GM19452 (cell line): ENCODE measurements at regions not wholly inside any gene's neighbourhood (a gene's known extent, or its start where the extent isn't known, plus 50 kb on each side); places are given as distances from the start of the nearest gene placed in this dataset.

Experiments
- ATAC-seq: cut with Tn5 transposase; IDR thresholded peaks from one replicate; pipeline ENCODE4 v1.9.1; 2021; ENCODE audit not compliant: unreplicated experiment

DNA sequence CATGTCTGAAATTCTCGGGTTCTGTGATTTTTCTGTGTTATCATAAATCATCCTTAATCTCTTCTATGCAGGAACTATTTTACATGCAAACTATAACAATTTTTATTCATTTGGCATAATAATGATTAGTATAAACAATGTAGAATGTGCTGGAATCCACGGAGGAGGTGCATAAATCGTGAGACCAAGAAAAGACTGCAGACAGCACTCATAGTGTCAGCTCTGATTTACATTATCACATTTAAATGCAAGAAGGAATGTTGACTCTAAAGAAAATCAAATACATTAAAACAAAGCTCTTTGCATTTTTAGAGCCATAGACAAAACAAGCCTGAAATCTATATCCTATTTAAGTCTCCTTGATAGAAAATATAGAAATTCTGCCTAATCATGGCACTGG lies 501.7 kb upstream of the STXBP6 start:
- ATAC-seq = no peak

DNA sequence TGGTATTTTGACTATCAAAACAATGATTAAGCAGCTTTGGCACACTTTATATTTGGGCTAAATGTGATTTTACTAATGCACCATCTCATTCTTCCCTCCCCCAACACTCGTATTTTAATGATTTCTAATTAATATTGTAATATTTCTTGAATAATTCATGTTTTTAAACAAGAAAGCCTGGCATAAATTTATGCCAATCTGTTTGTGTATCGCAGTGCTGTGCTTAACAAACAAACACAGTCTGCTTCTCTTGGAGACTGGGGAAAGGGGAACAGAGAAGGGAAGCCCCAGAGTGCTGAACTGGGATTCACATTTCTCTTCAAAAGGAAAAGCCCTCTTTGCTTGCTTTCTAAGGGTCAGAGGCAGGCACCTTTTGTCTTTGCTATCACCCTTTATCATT lies 496.9 kb upstream of the STXBP6 start:
- ATAC-seq = no peak

DNA sequence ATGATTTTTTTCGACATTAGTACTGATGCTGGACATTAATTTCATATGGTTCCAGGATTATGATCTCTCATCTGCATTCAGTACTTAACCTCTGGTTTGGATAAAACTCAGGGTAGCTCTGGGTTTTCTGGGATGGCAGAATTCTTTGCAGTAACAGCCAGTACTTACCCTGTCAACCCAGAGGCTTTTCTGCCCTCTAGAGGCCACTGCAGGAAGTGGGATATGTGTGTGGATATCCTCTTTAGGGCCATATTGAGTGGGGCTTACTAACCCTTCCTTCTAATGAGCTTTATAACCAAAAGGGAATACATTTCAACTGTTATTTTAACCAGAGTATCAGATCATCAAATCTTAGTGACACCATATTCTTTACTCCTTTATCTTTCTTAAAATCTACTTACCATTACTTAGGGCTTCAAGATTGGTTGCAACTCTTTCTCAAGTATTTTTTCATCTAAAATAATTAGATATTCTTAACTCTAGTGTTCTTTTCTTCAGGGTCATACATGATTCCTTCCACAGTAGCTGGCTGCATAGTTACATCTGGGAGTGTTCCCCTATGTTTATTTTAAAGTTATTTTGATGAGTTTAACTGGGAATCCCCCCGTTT lies 488.0 kb upstream of the STXBP6 start:
- no peak for ATAC-seq

DNA sequence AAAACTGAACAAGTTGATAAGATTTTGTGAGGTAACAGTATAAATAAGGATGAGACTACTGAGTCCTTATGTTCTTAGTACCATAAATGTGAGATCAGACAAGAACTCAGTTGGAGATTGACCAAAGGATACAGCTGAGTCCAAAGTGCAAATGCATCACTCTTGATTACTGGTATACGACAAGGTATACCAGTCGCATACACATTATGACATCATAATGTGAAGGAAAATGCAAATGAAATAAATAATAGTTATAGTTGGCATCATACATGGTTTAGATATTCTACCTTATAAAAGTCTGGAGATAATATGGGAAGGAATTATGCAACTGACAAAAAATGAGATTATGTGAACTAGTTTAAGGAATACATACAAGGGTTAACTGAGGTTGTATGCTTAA lies 476.3 kb upstream of the STXBP6 start:
- ATAC-seq = no peak

DNA sequence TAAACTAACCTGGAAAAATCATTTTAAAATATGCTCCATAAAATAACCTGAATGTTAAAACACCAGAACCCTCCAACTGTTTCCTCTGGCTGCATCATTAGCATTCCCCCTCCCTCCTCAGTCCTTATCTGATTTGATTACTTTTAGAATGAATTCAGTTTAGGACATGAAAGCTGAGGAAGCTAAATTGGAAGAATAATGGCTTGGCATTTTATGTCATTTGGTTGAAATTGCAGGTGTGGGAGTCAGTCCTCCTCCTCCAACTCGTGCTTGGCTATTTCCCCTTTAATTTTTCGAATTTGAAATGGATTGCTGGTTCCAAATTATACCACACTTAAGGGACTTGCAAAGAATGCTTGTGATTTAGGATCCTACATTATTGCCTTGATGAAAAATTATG lies 473.0 kb upstream of the STXBP6 start:
- no peak for ATAC-seq

- ATAC-seq = no peak
Measured at GRCh38 chr14:25522116-25522515, 472.2 kb upstream of the STXBP6 start.

DNA sequence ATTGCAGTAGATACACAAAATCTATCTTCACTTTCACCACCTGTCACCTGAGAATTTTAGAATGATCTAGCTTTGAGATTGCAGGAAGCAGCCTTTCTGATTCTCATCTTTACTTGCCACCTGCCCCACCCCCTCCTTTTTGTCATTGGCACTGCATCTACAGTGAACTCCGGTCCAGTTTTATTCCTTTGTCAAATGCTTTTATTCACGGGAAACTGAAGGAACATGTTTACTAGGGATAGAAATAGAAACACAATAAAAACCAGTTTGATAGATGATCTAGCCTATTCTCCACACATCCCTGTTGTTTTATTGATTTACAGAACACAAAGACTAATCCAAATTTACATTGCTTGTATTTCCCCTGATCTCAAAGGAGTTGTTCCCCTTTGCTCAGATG lies 471.7 kb upstream of the STXBP6 start:
- ATAC-seq = no peak

DNA sequence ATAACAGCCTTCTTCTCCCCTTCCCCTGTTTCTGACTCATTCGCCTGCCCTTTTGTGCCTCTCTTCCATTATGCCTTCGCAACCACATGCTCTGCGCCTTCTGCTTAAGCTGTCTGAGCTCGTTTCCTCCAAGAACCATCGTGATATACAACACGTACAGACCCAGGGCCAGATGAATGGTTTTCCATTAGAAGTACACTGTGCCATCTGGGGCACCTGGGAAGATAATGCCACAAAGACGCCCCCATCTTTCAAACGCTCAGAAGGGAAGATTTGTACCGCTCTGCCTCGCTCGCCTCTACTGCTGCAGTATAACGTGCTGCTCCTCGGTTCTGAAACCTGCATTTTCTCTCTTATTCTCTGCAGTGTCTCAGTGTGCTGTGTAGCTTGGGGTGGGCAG lies 470.9 kb upstream of the STXBP6 start:
- ATAC-seq = no peak

GRCh38 chr14:25518364-25518763 lies 468.4 kb upstream of the STXBP6 start:
- ATAC-seq = no peak

DNA sequence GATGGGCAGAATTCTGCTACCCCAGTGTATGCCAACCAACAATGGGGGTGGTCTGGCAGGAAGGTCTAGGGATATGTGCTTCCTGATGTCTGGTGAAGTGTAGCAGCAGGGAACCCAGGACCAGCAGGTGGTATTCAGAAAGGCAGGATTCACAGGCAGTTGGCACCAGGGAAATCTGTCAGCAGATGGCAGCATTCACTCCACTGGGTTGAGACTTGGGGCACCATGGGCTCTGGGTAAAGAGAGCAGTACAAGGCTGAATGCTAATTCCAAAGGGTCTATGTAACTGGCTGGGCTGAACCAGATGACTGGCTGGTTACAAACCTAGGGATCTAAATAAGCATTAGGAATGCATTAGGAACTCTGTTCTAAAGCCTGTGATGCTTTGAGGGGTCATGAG lies 466.9 kb upstream of the STXBP6 start:
- no peak for ATAC-seq

GRCh38 chr14:25508845-25509244 lies 458.9 kb upstream of the STXBP6 start:
- ATAC-seq = no peak

- no peak for ATAC-seq
Measured at GRCh38 chr14:25501749-25502148, 451.8 kb upstream of the STXBP6 start.

GRCh38 chr14:25488961-25489360 lies 439.0 kb upstream of the STXBP6 start:
- no peak for ATAC-seq

DNA sequence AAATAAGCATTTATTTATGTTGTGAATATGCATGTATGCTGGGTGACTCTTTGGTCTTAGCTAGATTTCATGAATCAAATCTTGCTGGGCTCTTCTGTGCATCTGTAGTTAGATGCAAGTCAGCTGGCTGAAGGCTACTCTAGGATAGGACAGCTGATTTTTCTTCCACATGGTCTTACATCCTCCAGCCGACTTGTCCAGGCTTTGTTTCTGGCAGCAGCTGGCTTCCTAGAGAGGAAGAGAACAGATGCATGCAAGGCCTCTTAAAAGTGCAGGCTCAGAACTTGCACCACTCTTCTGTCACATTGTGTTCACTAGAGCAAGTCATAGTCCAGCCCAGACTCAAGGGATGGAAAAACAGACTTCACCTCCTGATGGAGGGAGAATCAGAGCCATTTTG lies 435.4 kb upstream of the STXBP6 start:
- no peak for ATAC-seq

- ATAC-seq = no peak
Measured at GRCh38 chr14:25484906-25485305, 435.0 kb upstream of the STXBP6 start.

DNA sequence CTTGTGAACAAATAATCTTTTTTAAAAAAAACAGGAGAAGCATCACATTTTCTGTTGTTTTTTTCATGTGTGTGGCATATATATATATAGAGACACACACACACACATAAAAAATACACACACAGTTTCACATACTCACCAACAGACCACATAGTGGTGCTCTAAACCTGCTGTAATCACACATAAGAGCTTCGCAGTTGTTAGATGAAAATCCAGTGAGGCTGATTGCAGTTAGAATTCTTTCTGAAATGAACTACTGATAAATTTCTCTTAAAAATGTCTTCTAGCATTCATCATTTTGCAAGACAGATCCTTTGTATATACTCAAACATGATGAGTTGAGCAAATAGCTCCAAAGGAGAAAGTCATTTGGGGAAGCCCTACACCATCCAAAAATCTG lies 434.3 kb upstream of the STXBP6 start:
- no peak for ATAC-seq

GRCh38 chr14:25477316-25478098 lies 427.6 kb upstream of the STXBP6 start:
- ATAC-seq = no peak

DNA sequence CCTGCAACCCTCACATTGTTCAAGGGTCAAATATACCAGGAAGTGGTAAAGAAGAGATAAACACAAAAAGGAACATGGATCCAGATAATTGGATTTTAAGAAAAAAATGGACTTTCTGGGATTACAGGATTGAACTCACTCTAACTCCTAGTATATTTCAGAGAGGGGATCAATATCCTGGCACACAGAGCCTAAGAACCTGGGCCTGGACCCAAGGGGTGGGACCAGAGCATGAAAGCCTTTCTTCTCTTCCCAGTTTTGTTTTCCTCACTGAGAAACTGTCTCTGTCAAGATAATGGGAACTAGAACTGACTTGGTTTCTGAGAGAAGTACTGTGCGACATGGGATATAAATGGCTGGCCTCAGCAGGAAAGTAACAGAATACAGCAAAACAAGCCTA lies 422.8 kb upstream of the STXBP6 start:
- ATAC-seq = no peak

GRCh38 chr14:25464772-25465171 lies 414.8 kb upstream of the STXBP6 start:
- ATAC-seq = no peak

GRCh38 chr14:25464078-25464477 lies 414.1 kb upstream of the STXBP6 start:
- ATAC-seq = no peak

DNA sequence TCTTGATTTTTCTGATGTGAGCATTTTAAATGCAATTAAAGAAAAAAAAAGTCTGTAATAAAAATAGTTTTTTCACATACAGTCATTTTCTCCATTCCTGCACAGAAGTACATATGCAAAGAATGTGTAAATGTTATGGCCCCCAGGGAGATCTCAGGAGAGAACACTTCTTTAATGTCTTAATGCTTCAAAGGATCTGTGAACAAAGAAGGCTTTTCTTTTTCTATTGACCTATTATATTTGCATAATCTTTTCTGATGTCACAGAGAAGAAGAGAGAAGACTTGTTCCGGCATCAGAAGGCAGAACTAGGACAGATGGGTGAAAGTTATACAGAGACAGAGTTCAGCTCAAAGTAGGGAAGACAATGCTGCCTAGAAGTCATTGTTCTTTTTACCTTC lies 413.5 kb upstream of the STXBP6 start:
- ATAC-seq = no peak

DNA sequence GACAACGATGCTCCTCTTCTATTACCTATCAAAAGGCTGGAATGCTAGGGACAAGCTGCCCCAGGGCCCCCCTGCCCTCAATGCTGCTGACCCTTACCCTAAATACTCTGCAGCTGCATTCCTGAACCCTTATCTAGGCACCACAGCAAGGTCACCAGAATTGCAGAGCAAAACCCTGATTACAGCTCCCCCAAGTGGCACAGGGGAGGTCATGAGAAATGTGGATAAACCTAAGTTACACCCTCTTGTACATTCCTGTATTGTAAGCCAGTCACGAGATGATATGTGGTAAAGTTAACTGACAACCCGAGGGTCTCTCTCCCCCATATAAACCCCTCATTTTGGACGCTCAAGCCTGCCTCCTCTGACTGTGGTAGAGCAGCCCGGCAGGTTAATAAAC lies 411.8 kb upstream of the STXBP6 start:
- ATAC-seq = no peak

- ATAC-seq = no peak
Measured at GRCh38 chr14:25444381-25444780, 394.4 kb upstream of the STXBP6 start.
